A549 (cell line): ENCODE measurements at regions not wholly inside any gene's neighbourhood (a gene's known extent, or its start where the extent isn't known, plus 50 kb on each side); places are given as distances from the start of the nearest gene placed in this dataset.

ENCODE experiments used
- GATA3 ChIP-seq: IDR thresholded peaks from 2 replicates; pipeline ENCODE4 v1.6.1; 2012; ENCODE audit warnings: borderline replicate concordance
- NPAS2 ChIP-seq: fragments of 250-450 bp; sonication (Bioruptor Pico); IDR thresholded peaks from 2 replicates; pipeline ENCODE4 v1.8.0; 2022; ENCODE audit warnings: mild to moderate bottlenecking, moderate library complexity, borderline replicate concordance

- TF ChIP-seq NPAS2 (no peak), GATA3 (no peak)
Observed at GRCh38 chr20:22308934-22309333, 275.4 kb downstream of the FOXA2 start.
